ENCODE measurements at regions not wholly inside any gene's neighbourhood (a gene's known extent, or its start where the extent isn't known, plus 50 kb on each side); places are given as distances from the start of the nearest gene placed in this dataset.

DNA sequence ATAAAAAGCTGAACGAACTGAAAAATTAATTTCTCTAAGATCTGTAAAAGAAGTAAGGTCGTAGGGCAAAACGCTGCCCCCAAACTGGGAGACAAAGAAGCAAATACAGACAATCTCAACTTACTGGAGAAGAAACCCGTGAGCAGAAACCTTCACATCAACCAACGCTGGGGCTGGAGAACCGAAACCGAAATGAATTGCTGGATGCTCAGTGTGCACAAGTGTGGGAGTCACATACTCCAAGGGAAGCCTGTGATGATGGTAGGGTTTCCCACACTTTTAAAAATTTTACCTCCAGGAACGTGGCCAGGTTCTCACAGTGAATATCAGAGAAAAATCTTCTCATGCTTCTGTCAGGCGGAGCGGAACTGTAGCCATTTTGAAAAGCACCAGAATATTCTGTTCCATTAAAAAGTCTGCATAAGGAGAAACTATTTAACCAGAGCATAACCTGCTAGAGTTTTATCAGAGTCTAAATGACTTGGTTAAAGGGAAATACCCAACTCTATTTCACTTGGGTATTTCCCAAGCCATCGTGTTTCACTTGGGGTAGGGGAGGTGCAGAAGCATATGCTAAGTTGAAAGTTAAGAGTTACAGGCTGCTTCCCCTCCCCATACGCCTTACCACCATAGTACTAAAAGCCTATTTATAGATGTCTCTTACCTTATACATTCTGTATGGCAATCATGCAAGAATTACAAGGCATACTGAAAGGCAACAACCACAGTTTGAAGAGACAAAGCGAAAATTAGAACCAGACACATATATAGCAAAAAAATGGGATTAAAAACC is 110.5 kb upstream of the SLITRK1 start:
- Histone ChIP-seq H3K9me3 (no peaks in the 10 kb centered on the region), H3K36me3 (no peaks in the 10 kb centered on the region), H3K27me3 (no peaks in the 10 kb centered on the region), H3K4me1 (no peaks in the 10 kb centered on the region), H3K4me3 (ENCODE audit: low read depth, low read length) (no peak overlapping the region)
- DNase-seq, result no peak
- TF ChIP-seq, protein P1, sequence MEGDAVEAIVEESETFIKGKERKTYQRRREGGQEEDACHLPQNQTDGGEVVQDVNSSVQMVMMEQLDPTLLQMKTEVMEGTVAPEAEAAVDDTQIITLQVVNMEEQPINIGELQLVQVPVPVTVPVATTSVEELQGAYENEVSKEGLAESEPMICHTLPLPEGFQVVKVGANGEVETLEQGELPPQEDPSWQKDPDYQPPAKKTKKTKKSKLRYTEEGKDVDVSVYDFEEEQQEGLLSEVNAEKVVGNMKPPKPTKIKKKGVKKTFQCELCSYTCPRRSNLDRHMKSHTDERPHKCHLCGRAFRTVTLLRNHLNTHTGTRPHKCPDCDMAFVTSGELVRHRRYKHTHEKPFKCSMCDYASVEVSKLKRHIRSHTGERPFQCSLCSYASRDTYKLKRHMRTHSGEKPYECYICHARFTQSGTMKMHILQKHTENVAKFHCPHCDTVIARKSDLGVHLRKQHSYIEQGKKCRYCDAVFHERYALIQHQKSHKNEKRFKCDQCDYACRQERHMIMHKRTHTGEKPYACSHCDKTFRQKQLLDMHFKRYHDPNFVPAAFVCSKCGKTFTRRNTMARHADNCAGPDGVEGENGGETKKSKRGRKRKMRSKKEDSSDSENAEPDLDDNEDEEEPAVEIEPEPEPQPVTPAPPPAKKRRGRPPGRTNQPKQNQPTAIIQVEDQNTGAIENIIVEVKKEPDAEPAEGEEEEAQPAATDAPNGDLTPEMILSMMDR (IDR thresholded peaks at IDR 0.05; ENCODE audit: low read depth, low read length), result no peak

DNA sequence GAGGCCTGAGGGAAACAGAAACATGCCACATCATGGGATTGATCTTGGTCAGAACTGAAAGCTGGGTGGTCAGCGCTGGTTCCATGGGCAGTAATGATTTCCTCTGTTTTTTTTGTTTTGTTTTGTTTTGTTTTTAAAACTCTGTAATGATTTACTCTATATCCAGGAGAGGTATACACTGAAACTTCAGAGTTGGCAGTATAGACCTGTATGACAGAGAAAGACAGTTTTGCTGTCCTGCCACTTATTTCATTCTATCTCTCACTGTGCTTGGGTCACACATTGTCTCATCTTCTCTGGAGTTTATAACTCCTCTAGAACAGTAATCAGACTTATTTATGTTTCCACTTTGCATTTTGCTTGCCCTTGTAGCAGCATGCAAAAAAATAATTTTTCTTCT is 105.1 kb upstream of the SLITRK1 start:
- no peak overlapping the region for H3K4me3 ChIP-seq (ENCODE audit: low read depth, low read length)
- TF ChIP-seq, protein P1 (IDR thresholded peaks at IDR 0.05; ENCODE audit: low read depth, low read length), result no peak
- H3K27me3 ChIP-seq, result no peaks in the 10 kb centered on the region
- no peaks in the 10 kb centered on the region for H3K36me3 ChIP-seq
- no peak for DNase-seq
- no peaks in the 10 kb centered on the region for H3K4me1 ChIP-seq
- H3K9me3 ChIP-seq, result no peaks in the 10 kb centered on the region

DNA sequence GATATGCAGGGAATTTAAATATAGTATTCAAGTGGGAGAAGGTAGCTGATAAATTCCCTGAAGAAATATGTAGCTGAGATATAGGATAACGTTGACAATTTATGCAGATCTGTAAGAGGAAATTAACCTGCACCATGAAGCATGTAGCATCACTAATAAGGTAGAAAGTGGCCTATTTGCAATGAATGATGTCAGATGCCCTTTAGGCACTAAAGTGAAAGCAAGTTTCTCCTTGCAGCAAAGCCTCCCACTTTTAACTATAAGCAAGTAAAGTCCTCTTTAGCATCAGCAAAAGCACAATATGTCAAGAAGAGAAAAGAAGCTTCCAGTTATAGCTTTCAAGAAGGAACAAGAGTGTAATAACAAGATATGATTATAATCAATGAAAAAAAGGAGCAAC is 102.5 kb upstream of the SLITRK1 start:
- Histone ChIP-seq H3K27me3 (no peaks in the 10 kb centered on the region), H3K4me3 (ENCODE audit: low read depth, low read length) (no peak overlapping the region), H3K36me3 (no peaks in the 10 kb centered on the region), H3K4me1 (no peaks in the 10 kb centered on the region), H3K9me3 (no peaks in the 10 kb centered on the region)
- TF ChIP-seq, protein P1 (IDR thresholded peaks at IDR 0.05; ENCODE audit: low read depth, low read length), result no peak
- DNase-seq, result no peak

DNA sequence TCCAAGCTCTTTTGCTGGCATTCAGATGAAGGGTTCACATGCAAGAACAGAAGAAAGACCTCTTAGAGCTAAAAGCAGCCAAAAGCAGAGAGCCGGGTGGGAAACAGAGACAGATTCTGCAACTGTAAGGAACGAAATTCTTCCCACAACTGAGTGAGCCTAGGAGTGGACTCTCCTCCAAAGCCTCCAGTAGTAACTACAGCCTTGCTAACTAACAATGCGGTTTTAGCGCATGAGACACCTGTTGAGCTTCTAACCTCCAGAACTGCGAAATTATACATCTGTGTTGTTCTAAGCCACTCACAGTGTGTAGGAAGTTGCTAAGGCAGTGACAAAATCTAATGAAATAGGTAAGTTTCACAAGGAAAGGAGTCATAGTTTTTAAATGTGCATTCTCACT is 98.1 kb upstream of the SLITRK1 start:
- no peaks in the 10 kb centered on the region for H3K36me3 ChIP-seq
- H3K9me3 ChIP-seq, result no peaks in the 10 kb centered on the region
- no peaks in the 10 kb centered on the region for H3K4me1 ChIP-seq
- DNase-seq, result no peak
- H3K4me3 ChIP-seq (ENCODE audit: low read depth, low read length), result no peak overlapping the region
- TF ChIP-seq, protein P1 (IDR thresholded peaks at IDR 0.05; ENCODE audit: low read depth, low read length), result no peak
- H3K27me3 ChIP-seq, result no peaks in the 10 kb centered on the region

DNA sequence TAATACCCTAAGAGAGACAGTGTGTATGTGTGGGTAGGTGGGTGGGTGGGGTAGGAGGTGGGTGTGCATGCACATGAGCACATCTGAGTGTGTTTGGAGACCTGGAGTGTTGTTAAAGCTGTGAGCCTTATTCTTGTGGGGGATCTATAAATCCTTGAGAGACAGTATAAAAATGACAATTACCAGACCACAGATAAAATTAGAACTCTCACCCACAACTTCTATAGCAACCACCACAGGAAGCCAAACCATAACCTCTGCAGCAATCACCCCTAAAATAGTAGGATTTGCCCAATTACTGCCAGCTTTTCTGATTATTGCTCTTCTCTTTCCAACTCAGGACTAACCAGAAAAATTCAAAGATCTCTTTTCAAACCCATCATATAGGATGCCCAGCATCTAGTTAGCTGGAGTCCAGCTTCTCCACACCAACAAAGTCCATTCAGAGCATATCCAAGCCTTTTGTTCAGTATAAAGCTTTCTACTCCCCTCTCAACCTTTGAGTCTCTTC is 93.4 kb upstream of the SLITRK1 start:
- TF ChIP-seq, protein P1 (IDR thresholded peaks at IDR 0.05; ENCODE audit: low read depth, low read length), result no peak
- H3K9me3 ChIP-seq, result no peaks in the 10 kb centered on the region
- no peak for DNase-seq
- no peaks in the 10 kb centered on the region for H3K36me3 ChIP-seq
- H3K4me3 ChIP-seq (ENCODE audit: low read depth, low read length), result no peak overlapping the region
- no peaks in the 10 kb centered on the region for H3K27me3 ChIP-seq
- no peaks in the 10 kb centered on the region for H3K4me1 ChIP-seq

DNA sequence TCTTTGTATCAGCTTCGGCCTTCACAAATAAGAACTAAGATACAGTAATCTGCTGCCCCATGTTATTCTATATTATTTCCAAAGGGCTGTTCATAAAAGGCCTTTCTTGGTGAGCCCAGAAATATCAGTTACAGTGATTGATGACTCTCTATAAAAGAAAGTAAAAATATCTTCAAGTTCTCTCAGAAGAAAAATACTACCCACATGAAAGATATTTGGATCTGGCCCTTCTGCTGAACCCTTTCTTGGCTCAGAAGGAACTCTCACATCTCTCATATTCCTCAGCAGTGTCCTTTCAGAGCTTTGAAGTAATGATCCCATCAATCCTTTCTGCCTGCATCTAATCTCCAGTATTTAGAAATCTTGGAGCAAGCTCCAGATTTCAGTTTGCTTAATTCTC is 76.3 kb upstream of the SLITRK1 start:
- Histone ChIP-seq H3K4me3 (ENCODE audit: low read depth, low read length) (no peak overlapping the region), H3K4me1 (no peaks in the 10 kb centered on the region), H3K27me3 (no peaks in the 10 kb centered on the region), H3K36me3 (no peaks in the 10 kb centered on the region), H3K9me3 (no peaks in the 10 kb centered on the region)
- DNase-seq, result no peak
- TF ChIP-seq, protein P1 (IDR thresholded peaks at IDR 0.05; ENCODE audit: low read depth, low read length), result no peak

Measured in BE2C (cell line).